NB4 (cell line): ENCODE measurements at regions not wholly inside any gene's neighbourhood (a gene's known extent, or its start where the extent isn't known, plus 50 kb on each side); places are given as distances from the start of the nearest gene placed in this dataset.

Source experiments
- MYC ChIP-seq: IDR thresholded peaks from 2 replicates; pipeline ENCODE4 v1.6.1; 2011; ENCODE audit warnings: low read depth, low read length
- POLR2A ChIP-seq: IDR thresholded peaks from 2 replicates; pipeline ENCODE4 v1.6.1; 2011; ENCODE audit warnings: mild to moderate bottlenecking; ENCODE audit not compliant: insufficient read length; ENCODE audit errors: extremely low read depth
- TF ChIP-seq, protein P1 (sequence below): IDR thresholded peaks from one replicate; pipeline ENCODE4 v1.5.1; 2012; ENCODE audit warnings: low read depth, low read length
- TF ChIP-seq, protein P2 (sequence below): IDR thresholded peaks from 2 replicates; pipeline ENCODE4 v1.6.1; 2011; ENCODE audit warnings: low read depth, low read length

DNA sequence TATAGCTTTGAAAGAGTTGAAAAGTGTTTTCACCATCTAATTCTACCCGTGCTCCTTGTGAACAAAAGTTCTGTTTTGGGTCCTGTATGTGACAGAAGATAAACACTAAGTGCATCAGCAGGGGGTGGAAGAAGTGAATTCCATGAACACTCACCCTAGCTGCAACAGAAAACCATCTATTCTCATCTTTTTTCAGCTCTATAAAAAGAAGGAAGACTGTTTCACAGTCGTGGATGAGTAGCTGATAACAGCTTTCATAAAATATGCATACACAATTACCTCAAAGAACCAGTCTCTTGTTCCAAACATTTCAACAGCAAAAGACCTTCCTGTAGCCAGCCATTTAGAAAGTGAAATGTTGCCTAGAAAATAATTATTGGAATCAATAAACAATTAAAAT lies 281.7 kb upstream of the RASGRP1 start:
- TF ChIP-seq, protein P1, sequence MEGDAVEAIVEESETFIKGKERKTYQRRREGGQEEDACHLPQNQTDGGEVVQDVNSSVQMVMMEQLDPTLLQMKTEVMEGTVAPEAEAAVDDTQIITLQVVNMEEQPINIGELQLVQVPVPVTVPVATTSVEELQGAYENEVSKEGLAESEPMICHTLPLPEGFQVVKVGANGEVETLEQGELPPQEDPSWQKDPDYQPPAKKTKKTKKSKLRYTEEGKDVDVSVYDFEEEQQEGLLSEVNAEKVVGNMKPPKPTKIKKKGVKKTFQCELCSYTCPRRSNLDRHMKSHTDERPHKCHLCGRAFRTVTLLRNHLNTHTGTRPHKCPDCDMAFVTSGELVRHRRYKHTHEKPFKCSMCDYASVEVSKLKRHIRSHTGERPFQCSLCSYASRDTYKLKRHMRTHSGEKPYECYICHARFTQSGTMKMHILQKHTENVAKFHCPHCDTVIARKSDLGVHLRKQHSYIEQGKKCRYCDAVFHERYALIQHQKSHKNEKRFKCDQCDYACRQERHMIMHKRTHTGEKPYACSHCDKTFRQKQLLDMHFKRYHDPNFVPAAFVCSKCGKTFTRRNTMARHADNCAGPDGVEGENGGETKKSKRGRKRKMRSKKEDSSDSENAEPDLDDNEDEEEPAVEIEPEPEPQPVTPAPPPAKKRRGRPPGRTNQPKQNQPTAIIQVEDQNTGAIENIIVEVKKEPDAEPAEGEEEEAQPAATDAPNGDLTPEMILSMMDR: no peak
- no peak for TF ChIP-seq POLR2A
- TF ChIP-seq, protein P2, sequence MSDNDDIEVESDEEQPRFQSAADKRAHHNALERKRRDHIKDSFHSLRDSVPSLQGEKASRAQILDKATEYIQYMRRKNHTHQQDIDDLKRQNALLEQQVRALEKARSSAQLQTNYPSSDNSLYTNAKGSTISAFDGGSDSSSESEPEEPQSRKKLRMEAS: no peak
- TF ChIP-seq MYC: no peak
